Transverse colon (tissue), 3 donors: ENCODE measurements at regions not wholly inside any gene's neighbourhood (a gene's known extent, or its start where the extent isn't known, plus 50 kb on each side); places are given as distances from the start of the nearest gene placed in this dataset.

Experiments used
- CTCF ChIP-seq, 5 experiments: fragments of 200-600 bp in 3 of 5; fragments of 450-650 bp in 2 of 5; sonication (generic) in 3 of 5; IDR thresholded peaks; 1 replicate in 2 of 5; 2 replicates in 3 of 5; pipeline ENCODE4 v1.5.1; 2016 to 2017; ENCODE audit warnings: antibody characterized with exemption in 5 of 5, inconsistent platforms in 3 of 5, mild to moderate bottlenecking in 2 of 5, moderate library complexity in 1 of 5
- EP300 ChIP-seq: sonication (generic); formaldehyde crosslinking; IDR thresholded peaks from one replicate; pipeline ENCODE4 v1.6.1; 2017; ENCODE audit warnings: antibody characterized with exemption, low read depth
- POLR2A ChIP-seq: fragments of 450-650 bp; IDR thresholded peaks from one replicate; pipeline ENCODE4 v1.6.1; 2016; ENCODE audit warnings: antibody characterized with exemption, mild to moderate bottlenecking, moderate library complexity

DNA sequence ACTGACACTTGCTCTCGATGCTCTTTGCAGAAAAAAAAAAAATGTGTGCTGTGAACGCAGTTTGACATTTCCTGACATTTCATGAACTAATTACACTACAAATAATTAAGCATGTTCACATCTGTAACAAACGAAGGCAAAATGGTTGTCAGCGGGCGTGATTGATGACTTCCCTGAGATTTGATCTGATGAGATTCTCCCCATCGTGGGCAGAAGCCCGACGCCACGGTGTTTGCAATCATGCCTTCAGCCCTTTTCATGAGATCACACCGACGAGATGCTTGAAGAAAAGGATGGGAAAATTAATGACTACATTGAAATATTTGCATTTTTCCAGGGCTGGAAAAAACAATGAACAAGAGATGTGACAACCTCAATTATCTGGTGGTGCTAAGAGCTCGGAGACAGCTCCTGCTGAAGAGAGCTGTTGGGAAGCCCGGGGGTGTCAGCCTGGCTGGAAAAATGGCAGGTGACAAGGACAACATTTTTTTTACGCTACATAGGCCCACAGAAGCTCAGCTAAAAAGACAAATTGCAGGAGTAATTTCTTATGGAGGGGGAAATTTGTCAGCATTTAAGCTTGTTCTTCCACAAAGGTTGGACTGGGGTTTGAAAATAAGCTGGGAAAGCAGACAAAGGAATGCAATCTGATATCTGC is 259.4 kb upstream of the IRX3 start:
- TF ChIP-seq CTCF (IDR thresholded peaks at IDR 0.05) (no peak), POLR2A (no peak), EP300 (no peak)
